K562 (cell line): ENCODE measurements at regions not wholly inside any gene's neighbourhood (a gene's known extent, or its start where the extent isn't known, plus 50 kb on each side); places are given as distances from the start of the nearest gene placed in this dataset.

Experiments used
- ATAC-seq: fragments of 200-7000 bp; cut with Tn5 transposase; 3 replicates; pipeline ENCODE4 v1.9.1; 2020; ENCODE audit warnings: moderate library complexity
- BruUV-seq: library from RNA; stranded (reverse); fragments of 400-500 nt; replicated peaks from 2 replicates; lab custom pipeline; 2021; lab: Mats Ljungman, UMichigan
- CTCF ChIA-PET: fragments of 300-600 bp; formaldehyde crosslinking; extraction: SDS; loops from one replicate; lab custom pipeline; 2021; ENCODE audit warnings: low intra/inter-chr PET ratio; lab: Yijun Ruan, JAX
- POLR2A ChIA-PET: fragments of 300-600, 350-650 bp; sonication (Branson Sonifier 250); formaldehyde crosslinking; extraction: SDS; loops from one replicate; lab custom pipeline; 2021; ENCODE audit warnings: antibody characterized with exemption, inconsistent platforms; lab: Yijun Ruan, JAX
- DNase-seq, 4 experiments: peaks; one replicate each; pipeline versions ENCODE4 v3.0.0 to v3.0.0-alpha.2; 2011 to 2018; ENCODE audit warnings: low spot score in 3 of 4, mixed read lengths in 3 of 4; ENCODE audit errors: extremely low read depth in 1 of 4
- FAIRE-seq: peaks from 2 replicates; lab custom pipeline; 2011; peaks lifted over from hg19 to GRCh38; lab: Jason Lieb, UNC
- H2AFZ ChIP-seq: 2 replicates; pipeline ENCODE4 v1.6.0; 2011; ENCODE audit warnings: low read depth, low read length, control low read depth, inconsistent platforms
- H3K27ac ChIP-seq: fragments of 200-600 bp; 3 replicates; pipeline ENCODE4 v1.8.0; 2011; ENCODE audit warnings: low read depth, mild to moderate bottlenecking, control low read depth, inconsistent platforms, low read length, moderate library complexity, mixed read lengths; ENCODE audit errors: extremely low read depth
- H3K27me3 ChIP-seq, 2 experiments: fragments of 300-600 bp in 1 of 2; 2 replicates in 1 of 2; 3 replicates in 1 of 2; pipeline versions ENCODE4 v1.6.0 to v1.8.0; 2011; ENCODE audit warnings: inconsistent platforms in 2 of 2, low read length in 2 of 2, mild to moderate bottlenecking in 1 of 2, mixed read lengths in 1 of 2, moderate library complexity in 1 of 2; ENCODE audit not compliant: control insufficient read depth in 2 of 2, insufficient read depth in 2 of 2
- H3K36me3 ChIP-seq: fragments of 300-600 bp; 3 replicates; pipeline ENCODE4 v1.8.0; 2011; ENCODE audit warnings: mild to moderate bottlenecking, low read length, inconsistent platforms; ENCODE audit not compliant: control insufficient read depth, insufficient read depth
- H3K4me1 ChIP-seq, 2 experiments: fragments of 200-600 bp in 1 of 2; replicated peaks in 1 of 2; 2 replicates in 1 of 2; 3 replicates in 1 of 2; pipeline versions ENCODE4 v1.5.1 to v1.8.0; 2011; ENCODE audit warnings: inconsistent platforms in 2 of 2, low read length in 2 of 2, mild to moderate bottlenecking in 1 of 2, mixed read lengths in 1 of 2, moderate library complexity in 1 of 2; ENCODE audit not compliant: control insufficient read depth in 2 of 2, insufficient read depth in 2 of 2
- H3K4me2 ChIP-seq: 2 replicates; pipeline ENCODE4 v1.6.1; 2011; ENCODE audit warnings: low read length, control low read depth, inconsistent platforms, mixed read lengths; ENCODE audit not compliant: insufficient read depth
- H3K4me3 ChIP-seq: fragments of 200-600 bp; sonication (generic), shearing (Covaris generic); 2 replicates; pipeline ENCODE4 v1.5.1; 2016; ENCODE audit warnings: control low read depth, inconsistent platforms
- H3K79me2 ChIP-seq: fragments of 200-600 bp; 3 replicates; pipeline ENCODE4 v1.8.0; 2011; ENCODE audit warnings: low read length, inconsistent platforms; ENCODE audit not compliant: control insufficient read depth, insufficient read depth
- H3K9ac ChIP-seq, 2 experiments: 2 replicates each; pipeline versions ENCODE4 v1.6.0 to v1.6.1; 2011; ENCODE audit warnings: low read depth in 2 of 2, low read length in 2 of 2, control low read depth in 1 of 2, inconsistent platforms in 1 of 2, mild to moderate bottlenecking in 1 of 2, mixed read lengths in 1 of 2; ENCODE audit not compliant: insufficient read depth in 1 of 2
- H3K9me1 ChIP-seq: one replicate; pipeline ENCODE4 v1.6.0; 2011; ENCODE audit warnings: inconsistent platforms, mild to moderate bottlenecking, low read length, moderate library complexity; ENCODE audit not compliant: control insufficient read depth, insufficient read depth
- H3K9me3 ChIP-seq: replicated peaks from 2 replicates; pipeline ENCODE4 v1.5.1; 2011; ENCODE audit warnings: low read depth, low read length, inconsistent platforms; ENCODE audit not compliant: control insufficient read depth, insufficient read depth
- H4K20me1 ChIP-seq: replicated peaks from 2 replicates; pipeline ENCODE4 v1.6.1; 2011; ENCODE audit warnings: low read length, inconsistent platforms, mixed read lengths; ENCODE audit not compliant: control insufficient read depth, insufficient read depth
- TBL1XR1 ChIP-seq, 2 experiments: IDR thresholded peaks; 2 replicates each; pipeline ENCODE4 v1.6.1; 2012; ENCODE audit warnings: improper control_type of control experiment in 2 of 2, low read length in 2 of 2, mild to moderate bottlenecking in 1 of 2
- TSC22D4 ChIP-seq: fragments of 450-650 bp; IDR thresholded peaks from 2 replicates; pipeline ENCODE4 v1.6.1; 2016; ENCODE audit warnings: missing genetic modification characterization, missing biosample characterization, control low read depth
- ZC3H11A ChIP-seq: IDR thresholded peaks from 2 replicates; pipeline ENCODE4 v1.6.1; 2012; ENCODE audit warnings: low read depth, low read length, improper control_type of control experiment
- ZEB2 ChIP-seq: fragments of 450-650 bp; IDR thresholded peaks from 2 replicates; pipeline ENCODE4 v1.6.1; 2016
- ZNF232 ChIP-seq: sonication (generic); formaldehyde crosslinking; IDR thresholded peaks from 2 replicates; pipeline ENCODE4 v1.8.0; 2022; ENCODE audit warnings: mild to moderate bottlenecking, missing genetic modification reagents
- ZNF830 ChIP-seq: fragments of 250-450 bp; sonication (Bioruptor Pico); IDR thresholded peaks from 2 replicates; pipeline ENCODE4 v1.5.0; 2021; ENCODE audit warnings: mild to moderate bottlenecking
- WGBS: fragments of 100-300 bp; shearing (Covaris generic); methylation state at CpG from one replicate; pipeline ENCODE4 v1.1.6; 2016; ENCODE audit warnings: low coverage, mixed read lengths; ENCODE audit not compliant: insufficient coverage; ENCODE audit errors: missing lambda C conversion rate; 5-methylcytosine and 5-hydroxymethylcytosine counted together
- in situ Hi-C: fragments of 300-500 bp; cut with MboI; formaldehyde crosslinking; loops from 4 replicates; pipeline ENCODE4 v1.15.0; 2018; ENCODE audit warnings: inconsistent platforms, mixed read lengths
- intact Hi-C: fragments of 100-400 bp; cut with micrococcal nuclease; formaldehyde crosslinking; loops from 2 replicates; pipeline ENCODE4 v1.14.2; 2022
- TF ChIP-seq, protein P1 (sequence below): sonication (generic); formaldehyde crosslinking; IDR thresholded peaks from 2 replicates; pipeline ENCODE4 v1.8.0; 2023; ENCODE audit warnings: missing genetic modification reagents, mild to moderate bottlenecking, borderline replicate concordance
- TF ChIP-seq, protein P2 (sequence below): sonication (generic); formaldehyde crosslinking; IDR thresholded peaks from 2 replicates; pipeline ENCODE4 v1.8.1; 2022; ENCODE audit warnings: missing genetic modification reagents

DNA sequence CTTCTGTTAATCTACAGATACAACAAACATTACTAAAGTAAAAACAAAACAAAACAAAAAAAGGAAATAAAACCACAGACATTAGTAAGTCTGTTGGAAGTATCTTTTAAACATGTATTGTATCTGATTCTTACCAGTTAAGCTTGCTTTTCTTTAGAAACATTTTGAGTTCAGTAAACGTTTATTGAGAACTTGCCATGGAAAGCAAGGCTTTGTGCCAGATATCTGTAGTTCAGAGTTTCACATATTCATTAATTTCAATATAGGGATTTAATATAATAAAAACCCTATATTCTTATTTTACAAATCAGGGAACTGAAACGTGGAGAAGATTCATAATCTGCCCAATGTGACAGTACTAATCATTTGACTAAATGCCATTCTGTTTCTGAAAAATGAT, 1101.0 kb upstream of the GYPC start:
- Histone ChIP-seq H3K4me3 (no peak overlapping the region), H4K20me1 (no peaks in the 10 kb centered on the region), H3K9ac (no peak overlapping the region), H3K79me2 (no peaks in the 10 kb centered on the region), H2AFZ (no peak overlapping the region), H3K4me2 (no peak overlapping the region), H3K27me3 (no peaks in the 10 kb centered on the region), H3K4me1 (no peaks in the 10 kb centered on the region), H3K9me3 (no peaks in the 10 kb centered on the region; the same call in 1 of the 2 replicates), H3K27ac (no peak overlapping the region), H3K36me3 (no peaks in the 10 kb centered on the region), H3K9me1 (no peaks in the 10 kb centered on the region)
- FAIRE-seq (no peak), ATAC-seq (no peak), DNase-seq (no peak)
- ChIA-PET POLR2A (no interaction called here), CTCF (no interaction called here)
- WGBS = 0% methylated on average over 2 of the region's 2 CpGs
- in situ Hi-C loops (no loop called here), intact Hi-C loops (no loop called here)
- no TSS peak for BruUV-seq
- TF ChIP-seq ZC3H11A (no peak), TSC22D4 (no peak), TBL1XR1 (IDR thresholded peaks at IDR 0.05; ENCODE audit: low read length in 2 of 2) (no peak), ZNF830 (CRISPR knock-in tag) (no peak), ZEB2 (no peak), ZNF232 (CRISPR knock-in tag) (no peak)
- TF ChIP-seq, protein P1, sequence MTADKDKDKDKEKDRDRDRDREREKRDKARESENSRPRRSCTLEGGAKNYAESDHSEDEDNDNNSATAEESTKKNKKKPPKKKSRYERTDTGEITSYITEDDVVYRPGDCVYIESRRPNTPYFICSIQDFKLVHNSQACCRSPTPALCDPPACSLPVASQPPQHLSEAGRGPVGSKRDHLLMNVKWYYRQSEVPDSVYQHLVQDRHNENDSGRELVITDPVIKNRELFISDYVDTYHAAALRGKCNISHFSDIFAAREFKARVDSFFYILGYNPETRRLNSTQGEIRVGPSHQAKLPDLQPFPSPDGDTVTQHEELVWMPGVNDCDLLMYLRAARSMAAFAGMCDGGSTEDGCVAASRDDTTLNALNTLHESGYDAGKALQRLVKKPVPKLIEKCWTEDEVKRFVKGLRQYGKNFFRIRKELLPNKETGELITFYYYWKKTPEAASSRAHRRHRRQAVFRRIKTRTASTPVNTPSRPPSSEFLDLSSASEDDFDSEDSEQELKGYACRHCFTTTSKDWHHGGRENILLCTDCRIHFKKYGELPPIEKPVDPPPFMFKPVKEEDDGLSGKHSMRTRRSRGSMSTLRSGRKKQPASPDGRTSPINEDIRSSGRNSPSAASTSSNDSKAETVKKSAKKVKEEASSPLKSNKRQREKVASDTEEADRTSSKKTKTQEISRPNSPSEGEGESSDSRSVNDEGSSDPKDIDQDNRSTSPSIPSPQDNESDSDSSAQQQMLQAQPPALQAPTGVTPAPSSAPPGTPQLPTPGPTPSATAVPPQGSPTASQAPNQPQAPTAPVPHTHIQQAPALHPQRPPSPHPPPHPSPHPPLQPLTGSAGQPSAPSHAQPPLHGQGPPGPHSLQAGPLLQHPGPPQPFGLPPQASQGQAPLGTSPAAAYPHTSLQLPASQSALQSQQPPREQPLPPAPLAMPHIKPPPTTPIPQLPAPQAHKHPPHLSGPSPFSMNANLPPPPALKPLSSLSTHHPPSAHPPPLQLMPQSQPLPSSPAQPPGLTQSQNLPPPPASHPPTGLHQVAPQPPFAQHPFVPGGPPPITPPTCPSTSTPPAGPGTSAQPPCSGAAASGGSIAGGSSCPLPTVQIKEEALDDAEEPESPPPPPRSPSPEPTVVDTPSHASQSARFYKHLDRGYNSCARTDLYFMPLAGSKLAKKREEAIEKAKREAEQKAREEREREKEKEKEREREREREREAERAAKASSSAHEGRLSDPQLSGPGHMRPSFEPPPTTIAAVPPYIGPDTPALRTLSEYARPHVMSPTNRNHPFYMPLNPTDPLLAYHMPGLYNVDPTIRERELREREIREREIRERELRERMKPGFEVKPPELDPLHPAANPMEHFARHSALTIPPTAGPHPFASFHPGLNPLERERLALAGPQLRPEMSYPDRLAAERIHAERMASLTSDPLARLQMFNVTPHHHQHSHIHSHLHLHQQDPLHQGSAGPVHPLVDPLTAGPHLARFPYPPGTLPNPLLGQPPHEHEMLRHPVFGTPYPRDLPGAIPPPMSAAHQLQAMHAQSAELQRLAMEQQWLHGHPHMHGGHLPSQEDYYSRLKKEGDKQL (CRISPR knock-in tag) = no peak
- TF ChIP-seq, protein P2, sequence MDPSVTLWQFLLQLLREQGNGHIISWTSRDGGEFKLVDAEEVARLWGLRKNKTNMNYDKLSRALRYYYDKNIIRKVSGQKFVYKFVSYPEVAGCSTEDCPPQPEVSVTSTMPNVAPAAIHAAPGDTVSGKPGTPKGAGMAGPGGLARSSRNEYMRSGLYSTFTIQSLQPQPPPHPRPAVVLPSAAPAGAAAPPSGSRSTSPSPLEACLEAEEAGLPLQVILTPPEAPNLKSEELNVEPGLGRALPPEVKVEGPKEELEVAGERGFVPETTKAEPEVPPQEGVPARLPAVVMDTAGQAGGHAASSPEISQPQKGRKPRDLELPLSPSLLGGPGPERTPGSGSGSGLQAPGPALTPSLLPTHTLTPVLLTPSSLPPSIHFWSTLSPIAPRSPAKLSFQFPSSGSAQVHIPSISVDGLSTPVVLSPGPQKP (CRISPR knock-in tag) = no peak
